ENCODE measurements at regions not wholly inside any gene's neighbourhood (a gene's known extent, or its start where the extent isn't known, plus 50 kb on each side); places are given as distances from the start of the nearest gene placed in this dataset.

DNA sequence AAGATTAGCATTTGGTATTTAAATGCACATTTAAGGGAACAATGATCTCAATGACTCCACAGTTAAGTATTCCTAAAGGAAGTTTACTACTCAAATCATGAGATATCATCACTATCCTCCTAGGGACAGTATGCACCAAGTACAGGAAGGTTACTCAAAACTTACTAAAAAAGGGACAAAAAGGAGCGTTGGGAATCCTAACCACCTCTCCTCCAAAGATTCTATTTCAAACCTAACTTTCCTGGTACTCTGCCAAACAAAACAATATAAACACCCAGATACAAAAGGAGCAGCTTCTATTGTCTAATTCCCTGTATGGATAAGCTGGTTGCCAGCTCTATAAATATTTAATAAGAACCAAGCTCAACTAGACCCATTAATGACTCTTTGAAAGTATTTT is 377.7 kb downstream of the NUAK1 start:
- no peak for DNase-seq

DNA sequence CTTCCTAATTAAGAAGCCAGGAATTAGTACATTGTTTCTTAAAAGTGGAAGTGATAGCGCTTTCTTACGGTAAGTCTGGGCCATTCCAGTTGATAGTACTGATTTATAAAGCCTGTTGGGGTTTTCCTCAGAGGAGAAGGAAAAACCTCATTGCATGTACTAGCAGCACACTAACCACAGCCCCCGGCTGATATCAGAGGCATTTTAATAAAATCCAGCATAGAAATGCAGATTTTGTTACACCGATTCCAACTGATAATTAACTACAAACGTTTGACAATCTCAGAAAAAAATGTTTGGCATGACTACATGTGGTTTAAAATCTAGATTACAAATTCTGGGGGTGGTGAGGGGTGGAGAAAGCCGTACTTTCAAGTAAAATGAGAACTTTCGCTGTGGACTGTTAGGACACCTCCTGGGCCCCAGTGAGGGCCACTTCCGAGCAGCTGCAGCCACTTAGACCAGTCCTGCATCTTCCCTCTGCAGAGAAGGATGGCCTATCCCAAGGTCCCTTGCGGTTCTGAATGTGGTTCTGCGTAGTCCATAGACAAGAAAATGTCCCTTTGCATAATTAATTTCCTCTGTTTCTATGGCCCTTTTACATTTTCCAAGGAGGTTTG is 374.4 kb downstream of the NUAK1 start:
- DNase-seq, result no peak

DNA sequence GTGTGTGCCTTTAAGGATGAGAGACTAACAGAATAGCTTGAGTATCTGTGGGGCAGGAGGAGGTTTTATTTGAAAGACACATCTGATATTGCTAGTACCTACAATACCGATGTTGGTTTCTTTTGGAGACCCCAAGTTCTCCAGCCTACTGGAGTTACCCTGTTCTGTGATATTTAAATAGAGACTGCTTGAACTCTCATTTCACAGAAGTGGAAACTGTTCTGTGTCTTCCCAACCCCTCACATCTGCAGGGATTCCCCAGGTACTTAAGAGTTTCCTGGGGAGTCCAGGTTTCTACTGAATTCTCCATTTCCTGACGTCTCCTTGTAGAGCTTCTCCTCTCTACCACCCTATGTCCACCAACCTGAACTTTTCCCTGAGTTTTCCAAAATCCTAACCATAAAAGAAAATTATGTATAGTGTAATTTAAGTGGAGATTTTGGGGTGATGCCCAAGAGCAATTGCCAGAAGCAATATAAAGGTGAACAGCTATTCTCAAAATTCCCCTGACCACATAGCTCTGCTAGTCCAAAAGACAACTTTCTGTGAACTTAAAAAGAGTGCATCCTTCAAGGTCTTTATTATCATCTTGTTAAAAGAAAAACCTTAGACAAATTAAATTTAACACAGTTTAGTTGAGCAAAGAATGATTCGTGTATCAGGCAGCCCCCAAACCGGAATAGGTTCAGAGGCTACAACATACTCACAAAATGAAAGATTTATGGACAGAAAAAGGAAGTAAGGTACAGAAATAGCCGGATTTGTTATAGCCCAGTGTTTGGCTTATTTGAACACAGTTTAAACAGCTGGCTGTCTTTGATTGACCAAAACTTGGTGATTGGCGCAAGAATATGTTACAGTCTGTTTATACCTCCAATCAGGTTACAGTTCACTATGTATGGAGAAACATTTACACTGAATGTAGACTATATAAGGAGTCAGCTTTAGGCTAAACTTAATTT is 373.4 kb downstream of the NUAK1 start:
- no peak for DNase-seq

DNA sequence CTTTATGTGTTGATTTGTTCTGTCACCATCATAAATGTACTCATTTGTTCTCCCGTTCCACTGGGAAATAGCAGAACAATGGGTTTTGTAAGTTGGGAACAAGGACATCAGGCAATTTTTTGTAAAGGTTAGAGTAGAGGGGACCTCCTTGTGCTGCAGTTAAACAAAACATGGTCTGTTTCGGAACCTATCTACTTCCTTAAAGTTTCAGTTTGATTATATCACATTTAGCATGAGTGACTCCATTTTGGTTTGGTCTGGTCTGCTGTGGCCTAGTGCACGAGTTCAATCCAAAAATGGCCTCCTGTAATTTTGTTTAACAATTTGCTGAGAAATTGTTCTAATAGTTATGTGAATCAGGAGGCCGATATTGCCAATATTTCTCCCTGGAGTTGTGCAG is 372.7 kb downstream of the NUAK1 start:
- no peak for DNase-seq

DNA sequence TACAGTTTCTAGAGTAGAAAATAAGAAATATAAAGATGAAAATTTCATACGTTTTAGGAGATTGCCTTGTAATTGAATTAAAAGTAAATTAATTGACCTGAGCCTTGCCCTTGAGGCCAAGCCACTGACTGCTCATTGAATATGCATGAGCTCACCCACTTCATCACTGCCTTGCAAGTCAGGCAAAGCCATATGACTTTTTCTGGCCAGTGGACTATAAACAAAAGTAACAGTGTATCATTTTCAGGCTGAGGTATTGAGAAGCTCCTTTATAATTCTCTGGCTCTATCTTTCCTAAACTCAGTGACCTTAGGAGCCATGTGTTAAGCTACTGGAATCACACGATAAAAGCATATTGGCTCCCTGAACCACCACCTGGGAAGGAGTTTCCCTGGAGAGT is 369.3 kb downstream of the NUAK1 start:
- DNase-seq, result no peak

DNA sequence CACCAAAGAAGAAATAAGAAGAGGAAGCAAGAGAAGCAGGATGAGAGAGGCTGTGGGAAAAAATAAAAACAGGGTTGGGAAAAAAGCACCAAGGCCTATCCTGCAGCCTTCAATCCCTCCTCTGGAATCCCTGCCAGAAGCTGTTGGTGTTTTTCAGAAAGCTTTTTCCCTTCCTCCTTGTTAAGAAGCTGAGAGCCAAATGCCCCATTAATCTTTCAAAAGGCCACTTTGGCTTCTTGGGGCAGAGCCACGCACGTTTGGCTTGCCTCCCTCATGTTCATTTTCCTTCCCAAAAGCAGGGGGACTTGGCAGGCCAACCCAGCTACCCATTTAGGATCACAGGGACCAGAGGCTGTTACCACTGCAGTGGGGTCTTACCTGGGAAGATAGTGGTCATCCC is 365.3 kb downstream of the NUAK1 start:
- DNase-seq, result no peak

DNA sequence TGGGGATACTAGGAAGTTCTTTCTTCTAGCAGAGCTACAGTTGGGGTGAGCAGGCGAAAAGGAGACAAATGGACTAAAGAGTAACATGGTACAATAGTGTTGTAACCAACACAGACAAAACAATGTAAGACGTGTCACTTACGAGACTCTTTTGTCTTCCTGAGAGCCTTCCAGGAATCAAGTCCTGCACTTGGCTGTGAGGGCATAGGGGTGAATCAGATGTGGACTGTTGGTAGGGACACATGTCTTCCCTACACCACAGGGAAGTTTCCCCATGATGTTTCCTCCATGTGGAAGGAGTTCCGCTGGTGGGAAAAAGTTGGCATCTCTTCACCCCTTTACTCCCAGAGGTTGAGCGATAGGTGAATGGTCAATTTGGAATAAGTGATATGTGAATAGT is 364.7 kb downstream of the NUAK1 start:
- DNase-seq, result no peak

DNA sequence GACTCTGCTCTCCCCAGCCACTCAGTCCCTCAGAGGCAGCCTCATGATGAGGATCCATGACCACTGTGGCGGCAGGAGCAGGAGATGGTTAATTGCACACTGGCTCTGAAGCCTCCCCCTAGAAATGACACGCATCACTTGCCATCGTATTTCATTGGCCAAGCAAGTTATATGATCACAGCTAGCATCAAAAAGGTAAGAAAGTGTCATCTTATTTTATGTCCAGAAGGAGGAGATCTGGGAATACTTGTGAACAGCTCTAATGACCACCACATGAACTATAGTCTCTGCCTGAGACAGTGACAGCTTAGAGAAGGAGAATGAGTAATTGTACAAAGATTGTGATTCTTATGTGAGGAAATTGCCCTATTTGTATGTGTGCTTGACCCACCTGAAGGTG is 363.4 kb downstream of the NUAK1 start:
- no peak for DNase-seq

DNA sequence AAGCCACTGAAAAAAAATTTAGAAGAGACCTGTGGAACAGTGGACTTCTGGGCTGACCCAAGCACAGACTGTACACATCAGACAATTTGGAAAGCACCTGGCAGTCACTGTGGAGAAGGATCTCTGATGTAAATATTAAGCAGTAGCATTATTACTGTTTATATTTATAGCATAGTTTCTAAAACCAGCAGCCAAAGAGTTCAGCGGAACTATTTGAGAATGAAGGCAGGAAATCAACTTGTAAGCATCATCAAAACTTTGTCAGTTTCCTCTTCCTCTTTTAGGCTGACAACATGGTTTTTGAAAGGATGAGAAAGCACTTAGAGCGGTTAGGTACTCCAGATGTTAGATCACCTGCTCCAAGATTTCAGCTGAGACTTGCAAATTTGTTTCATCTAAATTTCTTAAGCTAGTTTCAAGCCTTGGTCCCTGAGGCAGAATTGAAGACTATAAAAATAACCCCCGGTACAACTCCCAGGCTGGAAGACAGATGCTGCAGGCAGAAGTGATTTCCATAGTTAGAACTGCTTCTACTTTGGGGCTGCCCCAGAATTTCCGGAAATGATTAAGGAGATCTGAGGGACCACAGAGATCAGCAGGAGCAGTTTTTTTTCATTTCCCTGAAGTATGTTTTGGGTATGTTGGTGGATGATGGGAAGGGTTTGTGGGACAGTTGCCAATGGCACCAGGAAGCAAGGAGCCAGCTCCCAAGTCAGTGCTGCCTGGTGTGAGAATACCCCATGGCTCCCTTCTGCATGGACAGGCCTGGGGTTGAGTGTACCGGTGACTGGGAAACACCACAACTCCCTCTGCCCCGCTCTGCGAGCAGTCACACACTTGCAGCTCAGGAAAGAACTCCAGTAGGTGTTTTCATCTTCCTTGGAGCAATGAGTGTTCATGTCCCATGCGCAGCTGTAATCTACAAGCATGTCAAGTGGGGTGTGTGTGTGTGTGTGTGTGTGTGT is 354.5 kb downstream of the NUAK1 start:
- no peak for DNase-seq

DNA sequence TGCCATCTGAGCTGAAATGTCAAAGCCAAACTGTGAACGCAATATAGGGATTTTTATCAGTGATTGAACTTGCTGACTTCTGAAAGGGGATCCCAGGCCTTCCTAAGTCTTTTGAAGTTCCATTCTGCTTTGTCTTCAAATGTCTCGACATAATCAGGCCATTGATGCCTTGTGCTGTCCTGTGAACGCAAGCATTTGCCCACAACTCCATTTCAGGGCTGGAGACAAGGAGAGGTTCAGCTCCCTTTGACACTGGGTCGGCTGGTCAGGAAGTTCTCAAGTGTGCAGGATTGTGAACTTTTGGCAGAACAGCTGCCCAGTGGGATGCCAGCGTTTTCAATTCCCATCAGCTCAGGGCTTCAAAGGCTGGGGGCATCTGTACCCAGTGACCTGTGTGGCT is 345.3 kb downstream of the NUAK1 start:
- no peak for DNase-seq

DNA sequence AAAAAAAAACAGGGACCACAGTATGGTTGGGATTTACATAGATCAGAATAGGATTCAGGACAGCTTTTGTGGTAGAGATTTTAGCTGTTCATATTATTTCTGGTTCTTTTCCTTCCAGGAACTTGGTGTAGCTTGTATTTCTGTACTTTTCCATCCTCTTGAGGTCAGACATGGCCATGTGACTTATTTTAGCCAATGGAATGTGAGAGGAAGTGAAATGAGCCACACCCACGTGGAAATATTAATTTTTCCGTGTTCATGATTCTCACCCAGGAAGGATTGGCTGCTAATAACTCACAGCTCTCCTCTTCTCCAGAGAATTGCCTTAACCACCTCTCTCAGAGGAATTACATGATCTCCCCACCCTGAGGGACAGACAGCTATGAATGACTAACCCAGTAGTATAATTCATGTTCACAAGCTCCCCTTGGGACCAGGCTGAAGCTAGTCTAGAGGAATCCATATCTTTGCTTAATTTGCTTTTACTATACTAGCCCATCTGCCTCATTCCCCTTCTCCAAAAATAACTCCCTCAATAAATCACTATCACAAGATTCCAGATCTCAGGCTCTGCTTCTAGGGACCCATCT is 340.4 kb downstream of the NUAK1 start:
- DNase-seq, result no peak

DNA sequence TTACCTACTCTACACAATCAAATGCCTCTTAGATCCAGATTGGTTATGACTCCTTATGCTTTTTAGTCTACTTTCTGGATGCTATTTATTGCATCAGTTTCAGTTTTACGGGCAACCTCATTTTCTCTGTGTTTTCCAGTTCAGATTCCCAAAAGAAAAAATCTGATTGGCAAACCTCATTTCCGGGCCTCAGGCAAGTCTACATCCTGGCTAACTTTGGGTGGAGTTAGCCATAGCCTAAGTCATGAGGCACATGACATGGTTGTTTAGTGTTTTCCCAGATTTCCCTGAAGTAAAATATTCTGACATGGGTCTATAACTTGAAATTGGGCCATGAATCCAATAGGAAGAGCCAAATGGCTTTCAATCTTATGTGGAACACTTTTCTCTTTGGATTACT is 339.7 kb downstream of the NUAK1 start:
- no peak for DNase-seq

DNA sequence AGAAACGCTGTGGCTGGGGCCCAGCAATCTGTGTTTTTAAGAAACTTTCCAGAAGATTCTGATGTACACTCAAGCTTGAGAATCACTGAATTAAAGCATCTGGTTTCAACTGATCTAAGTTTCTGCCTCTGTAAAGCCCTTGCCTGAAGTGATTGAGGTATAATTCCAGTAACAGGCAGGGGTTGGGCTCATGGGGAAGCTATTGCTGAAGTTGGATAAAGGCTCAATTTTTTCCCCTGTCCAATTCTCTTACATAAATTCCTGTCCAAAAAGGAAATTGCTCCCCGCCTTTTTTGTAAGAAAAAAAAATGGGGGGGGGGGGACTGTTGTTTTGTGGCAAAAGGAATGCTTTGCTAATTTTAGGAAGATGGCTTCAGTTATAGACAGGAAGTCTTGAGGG is 337.4 kb downstream of the NUAK1 start:
- DNase-seq, result no peak

DNA sequence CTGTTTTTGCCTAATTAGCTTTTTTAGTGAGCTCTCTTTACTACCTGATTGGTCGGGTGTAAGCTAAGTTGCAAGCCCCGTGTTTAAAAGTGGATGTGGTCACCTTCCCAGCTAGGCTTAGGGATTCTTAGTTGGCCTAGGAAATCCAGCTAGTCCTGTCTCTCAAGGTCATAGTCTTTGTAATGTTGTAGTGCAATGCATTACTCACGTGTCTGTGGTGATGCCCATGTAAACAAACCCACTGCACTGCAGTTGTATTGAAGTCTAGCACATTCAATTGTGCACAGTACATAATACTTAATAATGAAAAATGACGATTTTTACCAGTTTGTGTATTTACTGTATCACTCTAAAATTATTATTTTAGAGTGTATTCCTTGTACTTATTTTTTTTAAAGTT is 335.5 kb downstream of the NUAK1 start:
- no peak for DNase-seq

DNA sequence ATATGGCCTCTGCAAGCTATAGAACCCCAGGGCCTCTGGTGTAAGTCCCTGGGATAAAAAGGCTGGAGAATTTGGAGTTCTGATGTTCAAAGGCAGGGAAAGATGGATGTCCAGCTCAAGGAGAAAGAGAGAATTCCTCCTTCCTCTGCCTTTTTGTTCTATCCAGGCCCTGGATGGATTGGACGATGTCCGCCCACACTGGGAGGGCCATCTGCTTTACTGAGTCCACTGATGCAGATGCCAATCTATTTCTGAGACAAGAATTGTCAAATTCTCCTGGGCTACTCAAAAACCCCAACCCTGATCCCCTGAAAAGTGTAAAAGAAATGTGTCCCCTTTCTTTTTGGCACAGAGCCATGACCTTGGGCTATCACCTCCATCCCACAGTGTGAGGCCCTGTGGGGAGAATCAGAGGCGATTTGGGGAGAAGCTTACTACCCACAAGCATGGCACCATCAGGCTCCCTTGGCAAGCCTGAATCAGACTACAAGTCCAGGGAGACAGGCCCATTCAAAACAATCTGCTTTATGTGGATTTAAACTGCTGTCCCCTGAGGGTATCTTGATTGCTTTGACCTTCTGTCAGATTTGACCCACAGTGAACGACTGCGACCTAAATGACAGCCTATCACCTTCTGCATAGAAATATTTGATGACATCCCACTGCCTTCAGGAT is 334.0 kb downstream of the NUAK1 start:
- DNase-seq, result no peak

DNA sequence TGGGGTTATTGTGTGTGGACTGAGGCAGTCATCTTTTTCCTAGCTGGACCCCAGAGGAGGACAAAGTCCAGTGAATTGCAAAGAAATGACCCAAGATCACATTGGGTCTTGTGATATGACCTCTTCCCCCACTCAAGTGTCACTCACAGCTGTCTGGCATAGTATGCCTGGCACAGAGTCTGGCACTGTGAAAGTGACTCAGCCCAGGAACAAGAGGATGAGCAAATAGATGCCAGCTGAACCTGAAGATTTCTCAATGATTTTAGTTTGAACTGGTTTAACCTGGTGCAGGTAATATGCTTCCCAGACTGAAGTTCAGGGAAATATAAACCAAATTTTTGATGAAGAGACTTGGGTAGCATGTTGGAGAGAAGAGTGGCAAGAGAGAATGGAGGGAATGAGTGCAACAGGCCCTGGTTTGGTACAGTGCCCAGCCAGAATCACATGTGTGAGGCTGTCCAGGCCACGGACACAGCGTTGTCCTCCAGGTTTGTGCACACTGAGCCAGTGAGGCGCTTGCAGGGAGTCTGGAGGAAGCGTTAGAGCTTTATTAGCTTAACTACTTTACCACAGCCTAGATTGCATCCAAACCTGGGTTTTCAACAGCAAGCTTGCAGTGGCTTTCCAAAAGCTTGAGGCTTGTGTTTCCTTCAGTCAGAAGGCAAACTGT is 332.9 kb downstream of the NUAK1 start:
- DNase-seq, result no peak

DNA sequence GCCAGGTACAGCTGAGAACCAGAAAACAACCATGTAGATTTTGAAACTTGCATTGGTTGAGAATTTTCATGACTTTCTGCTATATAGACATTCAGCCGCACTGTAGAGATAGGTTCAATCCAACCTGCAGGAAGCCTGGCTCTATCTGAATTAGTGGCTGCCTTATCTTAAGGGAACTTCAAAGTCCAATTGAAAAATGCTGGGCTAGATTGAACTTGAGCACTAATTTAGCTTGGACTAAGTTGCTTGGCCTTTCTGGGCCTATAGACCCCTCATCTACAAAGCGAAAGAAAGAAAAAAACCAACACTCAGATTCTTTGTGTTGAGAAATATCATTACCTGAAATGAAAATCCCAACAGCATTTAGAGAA is 332.4 kb downstream of the NUAK1 start:
- no peak for DNase-seq

DNA sequence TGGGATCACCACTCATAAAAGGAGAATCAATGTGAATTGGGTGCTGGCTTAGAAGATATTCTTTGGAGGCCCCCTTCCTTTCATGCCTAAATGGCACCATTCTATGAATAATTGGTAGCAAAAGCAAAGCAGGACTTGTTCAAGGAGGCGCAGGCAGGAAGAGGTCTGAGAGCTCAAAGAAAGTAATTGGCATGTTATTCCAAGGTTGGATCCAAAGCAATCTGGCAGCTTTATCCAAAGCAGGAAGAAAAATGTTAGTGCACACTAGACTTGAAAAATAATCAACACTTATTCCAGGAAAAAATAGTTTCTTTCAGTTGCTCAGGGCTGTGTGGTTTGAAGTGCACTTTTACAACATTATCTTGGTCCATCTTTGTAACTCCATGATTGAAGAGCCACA is 326.4 kb downstream of the NUAK1 start:
- no peak for DNase-seq

DNA sequence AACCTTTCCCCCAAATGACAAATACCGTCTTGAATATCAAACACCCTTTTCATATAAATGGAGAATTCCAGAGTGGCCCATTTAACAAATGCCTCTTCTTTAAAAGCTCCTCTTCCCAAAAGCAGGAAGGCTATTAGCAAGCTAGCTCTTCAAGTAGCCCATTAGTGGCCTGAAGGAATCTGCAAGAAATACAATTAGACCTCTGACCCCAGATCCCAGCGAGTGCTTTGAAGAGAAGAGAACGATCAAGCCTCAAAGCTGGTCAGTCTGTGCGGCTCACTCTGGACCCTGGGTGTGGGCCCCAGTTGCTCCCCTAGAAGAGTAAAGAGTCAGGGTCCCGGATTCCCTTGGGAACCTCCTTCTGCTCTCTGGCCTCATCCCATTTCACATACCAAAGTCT is 325.6 kb downstream of the NUAK1 start:
- no peak for DNase-seq

DNA sequence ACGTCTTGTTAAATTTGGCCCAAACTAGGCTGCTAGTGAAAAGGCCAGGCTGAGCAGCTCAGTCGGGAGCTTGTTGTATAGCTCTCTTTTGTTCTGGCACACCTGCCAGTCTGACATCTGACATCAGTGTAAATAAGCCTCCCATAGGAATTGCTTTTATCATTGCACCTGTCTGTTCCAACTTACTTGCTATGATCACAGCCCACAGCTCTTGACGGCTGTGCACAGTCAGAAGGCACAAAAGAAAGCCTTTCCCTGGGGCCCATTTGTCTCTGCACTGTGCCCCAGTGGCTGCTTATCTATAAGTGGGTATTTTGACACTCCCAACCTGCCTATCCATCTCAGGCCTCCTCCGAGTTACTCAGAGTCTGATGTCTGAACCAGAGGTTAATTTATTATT is 324.5 kb downstream of the NUAK1 start:
- DNase-seq, result no peak

DNA sequence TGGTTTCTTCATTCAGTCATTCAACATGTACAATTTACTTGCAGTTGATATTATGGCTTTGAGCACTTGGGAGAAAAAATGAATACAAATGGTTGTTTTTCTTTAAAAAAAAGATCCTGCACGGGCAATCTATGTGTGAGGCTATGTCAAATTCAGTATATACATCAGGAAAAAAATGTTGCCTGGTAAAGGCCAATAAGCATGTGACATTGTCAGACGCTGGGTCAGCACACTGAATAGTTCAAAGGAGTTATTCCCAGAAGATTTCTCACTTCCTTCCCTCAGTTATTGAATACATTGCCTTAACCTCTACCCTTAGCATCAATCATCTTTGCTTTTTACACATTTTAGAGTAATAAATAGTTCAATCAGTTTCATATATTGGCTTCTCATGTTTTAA is 319.2 kb downstream of the NUAK1 start:
- DNase-seq, result no peak

Measured in stimulated activated CD4-positive, alpha-beta T cell treated with anti-CD3 and anti-CD28 coated beads, Interleukin-15, amount 100 ng/mL, for 24 hours (primary cell).